GM21825 (cell line): ENCODE measurements at regions not wholly inside any gene's neighbourhood (a gene's known extent, or its start where the extent isn't known, plus 50 kb on each side); places are given as distances from the start of the nearest gene placed in this dataset.
"Not testable (repeated sequence)": the region's sequence is repeated elsewhere in the genome, so short reads cannot be mapped to it uniquely, and the experiment has no call there.

Experiments used
- ATAC-seq: cut with Tn5 transposase; IDR thresholded peaks from one replicate; pipeline ENCODE4 v1.9.1; 2021; ENCODE audit warnings: mild to moderate bottlenecking, moderate library complexity; ENCODE audit not compliant: unreplicated experiment

DNA sequence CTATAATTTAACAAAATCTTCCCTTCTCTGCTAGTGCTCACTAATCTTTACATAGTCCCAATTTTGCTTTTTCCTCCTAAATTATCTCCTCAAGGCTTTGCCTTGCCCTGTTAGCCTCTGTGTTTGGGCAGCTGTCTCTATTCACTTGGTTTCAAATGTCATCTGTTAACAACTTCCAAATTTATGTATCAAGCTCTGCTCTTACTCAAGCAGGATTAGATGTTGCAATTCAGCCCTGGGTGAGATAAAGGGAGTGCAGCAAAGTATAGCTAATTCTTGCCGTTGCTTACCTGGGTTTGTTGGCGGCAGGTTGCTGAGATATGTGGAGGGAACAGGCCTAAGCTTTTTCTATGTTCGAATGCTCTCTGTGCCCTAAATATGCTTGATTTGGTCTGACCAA lies 483.8 kb downstream of the DMAC1 start:
- no peak for ATAC-seq

DNA sequence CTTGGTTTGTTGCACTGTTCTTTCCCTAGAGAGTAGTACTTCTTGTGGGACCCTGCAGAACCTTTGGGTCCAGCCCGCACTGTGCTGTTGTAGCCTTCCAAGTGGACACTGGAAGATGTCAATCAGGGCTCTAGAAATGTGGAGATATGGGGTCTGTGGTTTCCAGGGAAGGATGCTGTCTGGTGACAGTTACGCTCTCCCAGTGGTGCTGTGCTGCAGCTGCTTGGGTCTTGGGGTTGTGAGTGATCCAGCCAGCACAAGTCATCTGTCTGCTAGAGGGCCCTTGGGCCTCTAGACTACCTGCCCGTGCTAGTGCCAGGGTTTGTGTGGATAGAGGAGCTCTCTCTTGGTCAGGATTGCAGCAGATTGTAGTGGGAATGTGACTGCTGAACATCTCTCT lies 484.5 kb downstream of the DMAC1 start:
- ATAC-seq, result no peak

DNA sequence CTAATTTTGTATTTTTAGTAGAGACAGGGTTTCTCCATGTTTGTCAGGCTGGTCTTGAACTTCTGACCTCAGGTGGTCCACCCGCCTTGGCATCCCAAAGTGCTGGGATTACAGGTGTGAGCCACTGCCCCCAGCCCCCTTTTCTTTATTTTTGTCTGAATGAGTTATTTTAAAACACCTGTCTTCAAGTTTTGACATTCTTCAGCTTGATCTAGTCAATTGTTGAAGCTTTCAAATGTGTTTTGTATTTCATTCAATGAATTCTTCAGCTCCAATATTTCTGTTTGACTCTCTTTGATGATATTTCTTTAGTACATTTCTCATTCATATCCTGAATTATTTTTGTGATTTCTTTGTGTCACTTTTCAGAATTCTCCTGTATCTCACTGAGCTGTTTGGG lies 486.2 kb downstream of the DMAC1 start:
- ATAC-seq, result no peak

DNA sequence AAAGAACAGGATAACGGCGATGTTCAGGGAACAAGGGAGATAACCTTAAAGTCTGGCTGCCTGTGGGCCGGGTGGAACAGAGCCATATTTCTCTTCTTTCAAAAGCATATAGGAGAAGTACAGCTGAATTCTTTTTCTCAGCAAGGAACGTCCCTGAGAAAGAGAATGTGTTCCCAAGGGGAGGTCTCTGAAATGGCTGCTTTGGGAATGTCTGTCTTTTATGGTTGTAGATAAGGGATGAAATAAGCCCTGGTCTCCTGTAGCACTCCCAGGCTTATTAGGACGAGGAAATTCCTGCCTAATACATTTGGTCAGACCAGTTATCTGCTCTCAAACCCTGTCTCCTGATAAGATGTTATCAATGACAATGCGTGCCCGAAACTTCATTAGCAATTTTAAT lies 490.5 kb downstream of the DMAC1 start:
- not testable (repeated sequence) for ATAC-seq

DNA sequence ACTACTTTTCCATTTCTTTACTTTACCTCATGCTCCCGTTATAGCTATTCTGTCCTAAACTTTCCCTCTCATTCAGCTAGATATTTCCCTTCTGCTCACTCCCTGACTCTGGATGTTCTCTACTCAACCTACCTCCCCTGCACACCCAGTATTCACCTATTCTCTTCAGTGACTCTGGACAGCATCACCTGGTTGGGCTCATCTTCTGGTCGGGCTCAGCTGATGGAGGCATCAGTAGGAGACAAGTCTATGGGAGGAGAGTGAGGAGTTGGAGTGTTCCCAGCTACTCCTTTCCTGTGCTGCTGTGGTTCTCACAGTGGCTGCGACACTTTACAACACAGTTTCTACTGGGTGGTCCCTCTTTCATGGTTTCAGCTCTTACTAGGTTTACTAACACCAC lies 493.9 kb downstream of the DMAC1 start:
- no peak for ATAC-seq

DNA sequence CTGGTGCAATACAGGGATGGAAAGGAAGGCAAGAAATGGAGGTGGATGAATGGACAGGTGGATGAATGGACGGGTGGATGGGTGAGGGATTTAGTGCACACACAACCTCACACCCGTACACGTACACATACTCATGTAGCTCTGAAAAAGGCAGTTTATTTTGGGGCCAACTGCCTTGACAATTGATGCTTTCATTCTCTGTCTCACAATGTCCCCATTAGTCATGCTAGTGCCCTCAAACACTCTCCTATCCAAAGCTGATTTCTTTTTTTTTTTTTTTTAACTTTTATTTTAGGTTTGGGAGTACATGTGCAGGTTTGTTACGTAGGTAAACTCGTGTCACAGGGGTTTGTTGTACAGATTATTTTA lies 495.0 kb downstream of the DMAC1 start:
- ATAC-seq, result no peak

DNA sequence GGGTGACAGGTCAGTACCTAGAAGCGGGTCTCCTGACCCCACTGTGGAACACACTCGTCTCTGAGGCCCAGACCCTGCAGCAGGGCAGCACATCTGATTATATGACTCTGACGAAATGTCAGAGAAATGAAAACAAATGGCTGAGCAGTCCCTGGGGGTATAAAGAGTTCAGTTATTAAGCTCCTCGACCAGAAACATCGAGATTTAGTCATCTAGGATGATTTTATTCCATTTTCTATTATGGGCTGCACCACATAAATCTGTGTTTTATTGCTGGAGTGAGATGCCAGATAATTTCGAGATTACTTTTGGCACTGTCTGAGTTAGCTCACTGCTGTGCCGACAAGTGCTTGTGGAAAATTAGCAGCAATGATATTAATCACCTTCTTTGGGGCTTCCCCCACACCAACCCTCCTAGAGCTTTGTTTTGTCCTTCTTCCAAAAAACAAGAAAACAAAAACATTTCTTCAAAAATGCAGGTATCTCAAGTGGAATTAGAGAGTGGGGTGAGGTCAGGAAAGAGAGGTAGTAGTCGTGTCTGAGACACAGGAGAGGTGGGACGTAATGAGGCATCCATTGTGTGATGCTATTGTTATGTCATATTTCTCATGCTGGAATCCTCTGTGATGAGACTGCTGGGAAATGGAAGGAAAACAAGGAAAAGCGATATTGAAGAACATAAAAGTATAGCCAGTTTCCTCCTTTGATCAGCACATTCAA lies 495.5 kb downstream of the DMAC1 start:
- no peak for ATAC-seq

DNA sequence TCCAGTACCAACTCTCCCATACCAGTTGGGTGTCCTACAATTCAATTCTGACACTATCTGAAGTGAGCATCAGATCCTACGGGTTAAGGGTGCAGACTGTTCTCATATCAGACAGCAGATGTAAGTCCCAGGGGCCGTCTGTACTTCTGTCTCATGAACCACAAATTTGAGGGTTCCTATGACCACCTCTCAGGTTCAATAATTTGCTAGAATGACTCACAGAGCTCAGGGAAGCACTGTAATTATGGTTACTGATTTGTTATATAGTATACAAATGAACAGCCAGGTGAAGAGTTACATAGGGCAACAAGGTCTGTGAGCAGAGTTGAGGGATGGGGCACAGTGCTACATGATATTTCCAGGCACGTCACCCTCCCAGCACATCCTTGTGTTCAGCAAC lies 499.1 kb downstream of the DMAC1 start:
- ATAC-seq, result peak; percentile 47

DNA sequence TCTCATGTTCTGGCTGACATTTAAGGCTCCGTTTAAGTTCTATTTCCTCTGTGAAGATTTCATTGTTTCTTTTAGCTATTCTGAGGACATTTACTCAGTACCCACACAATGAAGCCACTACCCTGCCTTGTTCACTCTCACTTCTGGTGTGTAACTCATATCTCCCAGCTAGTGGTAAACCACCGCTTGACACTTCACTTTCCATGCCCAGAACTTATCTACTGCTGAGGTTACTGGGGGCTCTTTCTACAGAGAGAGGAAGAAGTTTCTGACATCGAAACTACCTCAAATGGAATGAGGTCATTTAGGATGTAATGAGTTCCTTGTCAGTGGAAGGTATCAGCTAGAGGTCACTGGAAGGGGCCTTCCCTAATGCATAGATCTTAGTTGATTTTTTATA lies 501.5 kb downstream of the DMAC1 start:
- peak; percentile 97 for ATAC-seq

DNA sequence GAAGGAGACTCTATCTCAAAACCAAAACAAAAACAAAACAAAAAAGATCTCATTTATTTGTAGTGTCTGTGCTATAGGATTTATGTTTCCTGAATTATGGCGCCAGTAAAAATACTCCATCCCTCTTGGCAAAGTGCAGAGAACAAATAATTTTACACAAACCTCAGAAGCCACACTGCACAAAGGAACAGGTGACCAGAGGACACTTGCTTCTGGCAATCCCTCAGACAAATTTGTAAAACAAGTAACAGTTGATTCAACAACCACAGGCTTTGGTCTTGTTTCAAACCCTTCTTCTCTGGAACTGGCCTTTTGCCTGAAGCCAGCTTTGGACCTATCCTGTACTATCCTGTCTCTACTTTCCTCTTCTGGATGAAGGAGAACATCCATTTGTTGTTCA lies 502.1 kb downstream of the DMAC1 start:
- no peak for ATAC-seq

DNA sequence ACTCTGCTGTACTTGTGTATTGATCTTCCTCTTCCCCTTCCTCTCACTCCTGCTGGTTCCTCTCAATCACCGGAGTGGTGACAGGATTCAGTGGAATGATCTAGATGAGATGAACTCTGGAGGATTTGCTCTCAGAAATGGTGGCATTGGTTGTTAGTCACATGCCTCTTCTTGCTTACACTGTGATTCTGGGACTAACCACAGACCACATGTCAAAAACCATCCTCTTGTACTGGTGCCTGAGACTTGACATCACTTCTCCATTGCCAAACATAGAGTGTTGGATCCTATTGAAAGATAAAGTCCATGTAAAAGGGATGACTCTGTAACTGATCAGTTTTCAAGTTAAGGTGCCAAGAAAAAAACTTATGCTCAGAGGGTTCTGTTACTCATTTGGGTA lies 506.5 kb downstream of the DMAC1 start:
- ATAC-seq, result no peak

DNA sequence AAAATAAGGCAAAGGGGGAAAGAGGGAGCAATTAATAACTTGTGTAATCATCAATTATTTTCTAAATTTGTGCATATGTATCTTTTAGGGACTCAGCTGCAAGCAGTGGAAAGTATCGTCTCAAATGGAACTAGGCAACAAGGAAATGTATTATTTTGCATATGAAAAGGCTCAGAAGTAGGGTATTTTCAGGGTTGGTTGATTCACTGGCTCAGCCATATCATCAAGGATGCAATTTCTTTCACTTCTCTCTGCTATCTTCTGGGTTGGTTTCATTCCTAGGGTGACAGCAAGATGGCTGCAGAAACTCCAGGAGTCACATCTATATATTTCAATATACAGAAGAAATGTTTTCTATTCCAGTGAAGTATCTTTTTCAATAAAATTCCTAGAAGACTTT lies 509.8 kb downstream of the DMAC1 start:
- ATAC-seq, result no peak

DNA sequence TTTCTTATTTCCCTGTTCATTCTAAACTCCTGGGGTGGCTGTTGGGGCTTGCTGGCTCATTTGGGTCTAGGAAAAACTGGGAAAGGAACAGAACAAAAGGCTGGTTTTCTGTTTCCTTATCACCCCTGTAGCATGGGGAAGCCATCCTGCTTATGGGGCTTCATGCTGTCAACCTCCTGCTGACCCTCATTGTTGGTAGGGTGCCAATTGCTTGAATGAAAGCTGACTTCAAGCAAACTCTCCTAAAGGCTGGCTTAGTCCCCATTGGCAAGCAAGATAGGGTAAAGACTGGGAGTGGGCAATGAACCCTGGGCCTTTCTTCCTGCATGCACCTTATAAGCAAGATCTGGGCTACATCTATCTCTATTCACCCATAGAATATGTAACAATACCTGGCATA lies 511.6 kb downstream of the DMAC1 start:
- ATAC-seq, result no peak

DNA sequence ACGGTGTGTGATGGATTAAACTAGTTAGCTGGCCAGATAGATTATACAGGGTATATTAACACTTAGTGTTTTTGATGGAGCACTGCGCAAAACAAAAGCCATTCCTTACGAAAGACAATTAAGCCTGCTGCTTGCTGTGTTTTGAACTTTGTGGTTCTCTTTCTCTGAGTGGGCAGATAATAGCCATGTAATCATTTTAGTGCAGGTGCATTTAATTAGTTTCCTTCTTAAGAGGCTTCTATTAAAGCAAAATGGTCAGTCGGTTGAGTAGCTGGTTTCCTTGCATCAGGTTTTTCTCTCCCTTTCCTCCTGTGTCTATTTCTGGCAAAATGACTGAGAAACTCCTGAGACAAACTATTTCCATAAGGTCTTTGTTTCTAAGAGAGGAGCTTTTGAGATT lies 512.5 kb downstream of the DMAC1 start:
- no peak for ATAC-seq

DNA sequence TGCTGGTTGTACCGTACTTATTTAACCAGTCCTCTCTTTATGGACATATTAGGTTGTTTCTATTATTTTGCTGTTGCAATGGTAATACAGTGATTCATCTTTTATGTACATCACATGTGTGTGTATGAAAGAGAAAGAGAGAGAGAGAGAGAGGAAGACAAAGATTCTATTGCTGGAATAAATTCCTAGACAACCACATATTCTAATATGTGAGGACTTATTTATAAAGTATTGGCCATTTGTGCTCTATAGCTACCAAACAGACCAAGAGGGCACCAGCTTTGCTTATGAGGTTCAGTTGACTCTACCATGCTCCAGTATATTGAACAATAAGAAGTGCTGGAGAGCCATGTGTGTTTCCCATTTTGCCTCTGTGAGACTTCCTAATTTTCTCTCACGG lies 513.5 kb downstream of the DMAC1 start:
- ATAC-seq, result no peak

DNA sequence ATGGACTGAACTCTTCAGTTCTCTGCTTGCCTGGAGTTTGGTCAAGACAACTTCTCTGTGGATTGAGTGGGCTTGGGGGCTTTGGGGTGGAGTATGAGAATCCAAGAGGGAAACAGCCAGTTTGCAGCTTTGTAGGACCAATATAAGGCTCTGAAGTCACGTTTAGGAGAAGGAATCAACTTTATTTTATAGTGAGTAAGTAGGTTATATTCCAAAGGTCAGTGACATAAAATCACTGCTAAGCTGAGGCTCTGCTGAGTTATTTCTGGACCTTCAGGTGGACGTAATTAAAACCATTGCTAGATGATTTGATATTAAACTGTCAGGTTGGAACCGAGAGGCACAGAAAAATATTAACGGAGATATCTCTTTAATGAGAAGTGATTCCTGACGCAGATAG lies 514.4 kb downstream of the DMAC1 start:
- ATAC-seq, result no peak

DNA sequence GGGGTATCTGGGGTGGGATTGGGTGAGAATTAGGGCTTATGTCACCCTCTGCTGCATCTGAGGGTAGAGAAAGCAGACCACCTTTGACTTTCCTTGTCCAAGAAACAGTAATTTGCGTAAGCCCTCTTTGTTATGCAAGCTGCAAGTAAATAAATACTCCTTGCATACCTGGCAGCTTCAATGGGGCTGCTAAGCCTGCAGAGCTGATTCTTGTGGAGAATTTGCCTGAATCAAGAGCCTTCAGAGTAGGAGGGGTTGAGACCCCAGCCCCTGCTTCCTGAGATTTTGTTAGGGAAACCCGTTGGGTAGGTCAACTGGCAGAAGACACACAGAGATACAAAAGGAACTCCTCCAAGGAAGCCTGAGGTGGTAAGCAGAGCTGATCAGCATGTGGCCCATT lies 515.1 kb downstream of the DMAC1 start:
- ATAC-seq, result no peak

DNA sequence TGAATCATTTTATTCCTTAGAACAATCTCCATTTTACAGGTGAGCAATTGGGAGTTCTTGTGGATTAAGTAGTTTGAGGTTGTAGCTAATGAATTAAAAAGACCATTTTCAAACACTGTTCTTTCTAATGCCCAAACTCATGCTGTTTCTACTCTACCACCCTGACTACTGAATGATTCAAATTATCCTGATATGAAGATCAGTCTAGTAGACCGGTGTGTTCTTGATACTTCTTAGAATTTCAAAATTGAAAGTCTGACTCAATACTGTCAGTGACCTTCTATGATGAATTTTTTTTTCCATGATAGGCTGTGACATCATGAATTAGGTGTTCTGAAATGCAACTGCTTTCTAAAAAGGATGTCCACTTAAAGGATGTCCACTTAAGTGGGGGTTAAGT lies 515.5 kb downstream of the DMAC1 start:
- no peak for ATAC-seq

DNA sequence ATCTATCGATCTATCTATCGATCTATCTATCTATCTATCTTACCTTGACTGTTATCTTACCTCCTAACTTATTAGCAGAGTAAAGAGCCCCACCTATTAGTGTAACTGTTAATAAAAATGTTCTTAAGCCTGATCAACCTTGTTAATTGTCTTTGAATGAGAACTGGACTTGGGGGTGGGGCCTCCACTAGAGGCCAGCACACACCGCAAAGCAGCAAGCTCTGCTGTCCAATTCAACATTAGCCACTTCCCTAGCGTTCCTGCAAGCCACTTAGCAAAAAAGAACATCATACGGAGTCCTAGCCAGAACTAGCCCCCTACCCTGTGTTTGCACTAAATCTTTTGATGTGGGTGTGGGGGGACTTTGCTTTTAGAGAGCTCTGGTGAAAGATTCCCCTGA lies 515.8 kb downstream of the KDM4C start:
- no peak for ATAC-seq

DNA sequence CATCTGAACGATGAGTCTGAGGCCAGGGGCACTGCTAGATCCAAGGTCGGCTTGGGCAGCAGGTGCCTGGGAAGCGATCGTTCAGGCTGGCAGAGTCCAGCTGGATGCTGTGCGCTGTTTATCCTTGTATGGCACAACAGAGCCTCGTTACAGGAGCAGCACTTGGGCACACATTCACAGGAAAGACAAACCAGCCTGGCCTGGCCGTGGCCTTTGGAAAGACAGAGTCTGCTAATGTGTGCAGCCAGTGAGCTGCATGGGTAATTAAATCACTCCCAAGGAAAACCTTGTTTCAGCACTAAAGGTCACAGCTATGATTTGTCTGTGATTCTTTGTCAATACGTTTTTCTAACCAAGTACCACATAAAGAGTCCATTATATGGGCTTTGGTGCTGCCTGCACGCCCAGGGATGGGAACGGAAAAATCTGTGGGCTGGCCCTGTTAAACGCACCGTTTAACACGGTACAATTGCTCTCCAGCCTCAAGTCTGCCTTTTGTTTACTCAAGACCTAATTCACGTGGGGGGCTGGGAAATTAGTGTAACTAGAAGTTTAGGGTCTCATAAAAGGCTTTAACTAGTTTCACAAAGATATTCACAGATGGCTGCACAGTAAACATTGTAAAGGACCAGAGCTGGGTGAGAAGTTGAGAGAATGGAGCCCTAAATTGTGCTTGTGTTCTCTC lies 509.3 kb downstream of the KDM4C start:
- no peak for ATAC-seq

DNA sequence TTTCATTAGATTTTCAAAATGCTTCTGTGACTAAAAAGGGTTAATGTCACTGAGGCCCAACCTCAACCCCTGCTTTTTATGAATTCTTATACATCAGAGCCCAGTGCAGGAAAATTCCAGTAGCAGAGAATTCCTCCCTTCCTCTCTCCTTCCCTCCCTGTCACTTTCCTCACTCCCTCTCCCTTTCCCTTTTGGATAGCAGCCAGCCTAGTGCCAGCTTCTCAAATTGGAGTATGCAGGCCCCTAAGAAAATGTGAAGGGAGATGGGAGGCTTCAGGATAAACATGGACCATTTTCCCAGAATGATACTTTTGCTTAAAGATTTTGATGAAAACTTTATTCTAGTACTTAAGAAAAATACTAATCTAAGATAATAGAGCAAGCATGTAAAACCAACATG lies 507.4 kb downstream of the KDM4C start:
- no peak for ATAC-seq

DNA sequence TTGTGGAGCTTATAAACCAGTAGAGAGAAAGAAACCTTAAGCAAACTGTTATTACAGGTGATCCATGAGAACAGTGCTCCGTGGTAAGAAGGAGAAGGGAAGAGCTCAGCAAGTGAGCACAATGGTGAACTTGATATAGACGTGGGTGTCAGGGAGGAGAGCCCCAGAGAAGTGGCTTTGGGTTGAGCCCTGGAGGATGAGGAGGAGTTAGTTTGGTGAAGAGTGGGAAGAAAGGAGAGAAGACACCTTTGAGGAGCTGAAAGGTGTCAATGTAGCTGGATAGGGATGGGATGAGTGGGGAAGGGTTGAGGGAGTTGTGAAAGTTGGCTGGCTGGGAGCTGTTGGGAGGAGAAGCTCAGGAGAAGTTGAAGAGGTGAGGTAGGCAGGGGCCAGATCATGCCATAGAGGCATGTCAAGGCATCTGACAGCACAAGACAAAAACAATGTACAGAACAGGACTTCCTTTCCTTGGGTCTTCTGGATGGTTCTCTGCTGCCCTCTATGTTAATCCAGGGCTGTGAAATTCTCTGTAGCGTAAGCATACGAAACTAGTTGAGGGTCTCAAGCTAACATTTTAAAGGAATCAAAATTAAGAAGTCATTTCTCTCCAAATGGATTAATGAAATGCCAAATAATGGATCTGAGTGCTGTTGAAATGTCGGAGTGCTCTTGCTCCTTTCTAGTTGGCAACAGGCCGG lies 501.9 kb downstream of the KDM4C start:
- ATAC-seq, result no peak
